ENCODE measurements at regions not wholly inside any gene's neighbourhood (a gene's known extent, or its start where the extent isn't known, plus 50 kb on each side); places are given as distances from the start of the nearest gene placed in this dataset.

GRCh38 chr6:119483908-119484307 lies 134.3 kb upstream of the MAN1A1 start:
- no peak for DNase-seq (ENCODE audit: low read depth)

GRCh38 chr6:119482850-119483285 lies 133.3 kb upstream of the MAN1A1 start:
- no peak for DNase-seq (ENCODE audit: low read depth)

DNA sequence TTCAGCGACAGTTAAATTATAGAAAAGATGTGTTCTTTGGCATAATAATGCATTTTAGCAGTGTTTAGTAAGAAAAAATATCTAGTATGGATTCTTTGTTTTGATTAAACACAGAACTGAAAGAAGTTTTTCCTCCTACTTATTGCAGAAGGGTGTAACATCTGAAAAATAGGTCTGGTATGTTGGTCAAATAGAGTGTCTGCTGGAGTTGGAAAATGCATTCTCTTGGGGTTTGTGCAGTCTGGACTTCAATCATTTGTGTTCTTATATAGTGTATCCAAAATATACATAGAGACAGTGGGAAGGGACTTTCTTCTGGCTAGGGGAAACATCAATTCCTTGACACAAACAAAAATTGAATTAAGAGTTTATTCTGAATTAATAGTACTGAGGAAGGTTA lies 132.4 kb upstream of the MAN1A1 start:
- no peak for DNase-seq (ENCODE audit: low read depth)

DNA sequence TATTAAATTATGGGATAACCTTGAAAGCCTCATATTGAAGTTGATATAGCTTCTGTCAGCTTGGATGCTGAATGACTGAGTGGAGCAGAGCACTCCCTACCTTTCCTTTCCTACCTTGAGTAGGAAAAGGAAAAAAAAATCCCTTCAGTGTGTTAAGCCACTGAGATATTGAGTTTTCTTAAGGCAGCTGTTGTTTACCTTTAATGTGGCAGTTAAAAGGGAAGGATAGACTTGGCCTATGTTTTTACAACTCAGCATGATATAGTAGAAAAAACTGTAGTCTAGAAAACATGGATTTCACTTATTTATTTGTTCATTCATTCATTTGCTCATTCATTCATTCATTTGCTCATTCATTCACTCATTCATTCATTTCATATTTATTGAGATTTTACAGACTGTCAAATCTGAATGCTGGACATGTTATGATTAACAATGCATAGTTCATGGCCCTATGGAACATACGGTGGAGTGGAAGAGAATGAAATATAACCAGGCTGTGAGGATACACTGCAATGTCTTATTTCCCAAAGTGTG lies 131.5 kb upstream of the MAN1A1 start:
- DNase-seq (ENCODE audit: low read depth), result no peak

- DNase-seq (ENCODE audit: low read depth), result no peak
These were observed 130.5 kb upstream of the MAN1A1 start for GRCh38 chr6:119479860-119480655.

DNA sequence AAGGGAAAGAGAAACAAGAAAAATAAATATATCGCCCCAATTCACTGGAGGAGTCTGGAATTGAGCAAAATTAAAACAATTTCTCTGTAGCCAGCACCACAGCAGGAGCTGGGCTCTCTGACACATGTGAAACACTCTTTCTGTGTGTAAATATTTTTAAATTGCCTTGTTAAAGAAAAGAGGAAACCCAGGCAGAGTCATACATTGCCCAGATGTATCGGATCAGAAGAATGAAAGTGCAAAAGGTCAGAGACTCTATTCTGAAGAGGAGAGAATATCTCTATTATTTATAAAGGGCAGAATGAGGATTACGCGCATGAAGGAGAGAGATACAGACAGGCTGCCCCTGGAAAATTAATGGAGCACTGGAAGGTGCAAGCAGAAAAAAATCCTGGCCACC lies 127.0 kb upstream of the MAN1A1 start:
- DNase-seq (ENCODE audit: low read depth), result no peak

DNA sequence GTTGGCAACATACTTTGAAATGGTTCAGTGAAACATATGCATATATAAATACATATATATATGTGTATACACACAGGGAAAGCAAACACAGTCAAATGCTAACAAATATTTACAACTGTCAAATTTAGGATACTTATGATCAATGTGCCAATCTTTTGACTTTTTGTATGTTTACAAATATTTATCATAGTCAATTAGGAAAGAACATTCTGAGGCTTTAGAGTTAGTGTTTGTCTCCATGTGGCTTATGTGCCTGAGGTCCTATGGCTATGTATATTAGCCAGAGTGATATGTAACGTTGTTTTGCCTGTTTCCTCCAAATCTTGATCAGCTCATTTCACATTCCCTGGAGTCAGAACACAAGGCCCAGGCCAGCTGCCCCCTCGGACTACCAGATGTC lies 126.5 kb upstream of the MAN1A1 start:
- no peak for DNase-seq (ENCODE audit: low read depth)

DNA sequence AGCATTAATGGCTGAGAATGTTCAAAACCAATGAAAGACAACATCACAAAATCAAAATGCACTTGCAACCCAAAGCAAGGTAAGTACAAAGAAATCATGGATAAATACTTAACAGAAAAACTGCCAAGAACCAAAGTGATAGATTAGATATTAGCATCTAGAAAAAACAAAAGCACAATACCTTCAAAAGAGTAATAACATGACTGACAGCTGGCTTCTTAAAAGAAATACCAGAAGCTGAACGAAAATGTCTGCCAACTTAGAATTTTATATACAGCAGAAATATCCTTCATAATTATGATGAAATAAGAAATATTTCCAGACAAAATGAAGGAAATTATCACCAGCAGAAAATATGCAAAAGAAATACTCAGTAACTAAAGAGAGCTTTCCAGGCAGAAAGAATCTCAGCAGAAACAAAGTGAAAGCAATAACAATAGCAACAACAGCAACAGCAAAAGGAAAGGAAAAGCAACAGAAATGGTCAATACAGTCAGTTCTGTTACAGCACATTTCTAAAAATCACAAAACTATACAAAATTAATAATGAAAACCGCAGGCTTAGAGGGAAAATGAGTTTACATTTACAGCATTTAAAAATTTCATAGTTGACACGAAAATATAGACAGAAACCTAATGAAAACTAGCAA lies 121.5 kb upstream of the MAN1A1 start:
- no peak for DNase-seq (ENCODE audit: low read depth)

DNA sequence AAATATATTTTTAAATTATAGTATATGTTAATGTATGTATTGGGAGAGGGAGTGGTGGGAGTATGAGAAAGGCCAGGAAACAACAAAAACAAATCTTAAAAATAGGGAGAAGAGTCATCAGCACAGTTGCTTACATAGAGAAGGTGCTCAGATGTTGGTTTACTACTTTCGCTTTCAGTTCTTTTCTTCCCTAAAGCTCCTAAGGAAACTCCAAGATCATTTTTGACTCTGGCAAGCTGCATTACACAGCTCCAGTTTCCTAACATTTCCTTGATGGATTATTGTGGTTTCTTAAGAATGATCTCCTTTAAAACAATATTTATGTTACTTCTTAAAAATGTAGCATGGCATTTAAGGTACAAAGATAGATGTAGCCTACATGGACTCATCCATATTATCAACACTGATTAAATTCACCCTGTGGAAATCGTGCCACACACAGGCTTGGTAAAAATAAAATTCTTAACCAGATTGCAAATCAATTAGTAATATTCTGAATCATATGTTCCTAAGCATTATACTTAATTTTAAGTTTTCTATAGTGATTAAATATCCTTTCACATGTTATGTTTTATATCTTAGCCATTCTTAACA lies 118.0 kb upstream of the MAN1A1 start:
- no peak for DNase-seq (ENCODE audit: low read depth)

GRCh38 chr6:119466226-119466625 lies 116.7 kb upstream of the MAN1A1 start:
- no peak for DNase-seq (ENCODE audit: low read depth)

DNA sequence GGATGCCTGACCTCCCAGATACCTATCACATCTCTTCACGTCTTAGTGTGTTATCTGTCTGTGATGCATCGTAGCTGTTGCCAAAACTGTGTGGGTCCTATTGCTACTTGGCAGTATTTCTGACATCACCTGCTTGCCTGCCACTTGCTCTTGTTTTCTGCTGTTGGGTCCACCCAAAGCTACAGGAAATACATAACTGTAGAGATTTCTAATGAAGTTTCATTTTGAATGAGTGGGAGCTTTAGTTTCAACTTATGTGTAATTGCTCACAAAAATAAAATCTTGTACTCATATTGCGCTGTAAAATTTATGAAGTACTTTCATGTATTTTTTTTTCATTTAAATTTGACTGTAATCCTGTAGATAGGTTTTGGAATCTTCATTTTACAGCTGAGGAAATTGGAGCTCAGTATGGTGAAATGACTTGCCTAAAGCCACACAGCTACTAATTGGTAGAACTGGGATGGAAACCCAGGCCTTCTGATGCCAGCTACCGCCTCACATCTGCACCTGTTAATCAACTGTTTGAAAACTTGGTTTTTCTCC lies 113.6 kb upstream of the MAN1A1 start:
- DNase-seq (ENCODE audit: low read depth), result no peak

GRCh38 chr6:119461187-119461586 lies 111.6 kb upstream of the MAN1A1 start:
- no peak for DNase-seq (ENCODE audit: low read depth)

GRCh38 chr6:119459207-119459974 lies 109.8 kb upstream of the MAN1A1 start:
- no peak for DNase-seq (ENCODE audit: low read depth)

DNA sequence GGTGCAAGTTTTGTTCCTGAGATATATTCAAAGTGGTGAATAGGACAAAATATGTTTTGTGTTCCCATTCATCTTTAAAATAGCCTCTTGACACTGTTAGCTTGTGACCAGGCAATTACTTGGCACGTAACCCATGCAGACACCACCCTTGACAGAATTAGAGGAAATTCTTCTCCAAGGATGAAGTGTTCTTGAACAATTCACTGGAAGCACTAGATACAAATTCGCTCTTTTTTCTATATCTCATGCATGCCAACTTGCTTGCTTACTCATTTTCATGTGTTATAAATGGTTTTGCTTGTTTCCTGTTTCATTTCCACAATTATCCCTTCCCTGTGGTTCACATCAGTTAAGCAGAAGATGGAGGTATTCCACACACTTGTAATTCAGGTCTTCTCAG lies 105.2 kb upstream of the MAN1A1 start:
- DNase-seq (ENCODE audit: low read depth), result no peak

- no peak for DNase-seq (ENCODE audit: low read depth)
These were observed 104.0 kb upstream of the MAN1A1 start for GRCh38 chr6:119453242-119454200.

DNA sequence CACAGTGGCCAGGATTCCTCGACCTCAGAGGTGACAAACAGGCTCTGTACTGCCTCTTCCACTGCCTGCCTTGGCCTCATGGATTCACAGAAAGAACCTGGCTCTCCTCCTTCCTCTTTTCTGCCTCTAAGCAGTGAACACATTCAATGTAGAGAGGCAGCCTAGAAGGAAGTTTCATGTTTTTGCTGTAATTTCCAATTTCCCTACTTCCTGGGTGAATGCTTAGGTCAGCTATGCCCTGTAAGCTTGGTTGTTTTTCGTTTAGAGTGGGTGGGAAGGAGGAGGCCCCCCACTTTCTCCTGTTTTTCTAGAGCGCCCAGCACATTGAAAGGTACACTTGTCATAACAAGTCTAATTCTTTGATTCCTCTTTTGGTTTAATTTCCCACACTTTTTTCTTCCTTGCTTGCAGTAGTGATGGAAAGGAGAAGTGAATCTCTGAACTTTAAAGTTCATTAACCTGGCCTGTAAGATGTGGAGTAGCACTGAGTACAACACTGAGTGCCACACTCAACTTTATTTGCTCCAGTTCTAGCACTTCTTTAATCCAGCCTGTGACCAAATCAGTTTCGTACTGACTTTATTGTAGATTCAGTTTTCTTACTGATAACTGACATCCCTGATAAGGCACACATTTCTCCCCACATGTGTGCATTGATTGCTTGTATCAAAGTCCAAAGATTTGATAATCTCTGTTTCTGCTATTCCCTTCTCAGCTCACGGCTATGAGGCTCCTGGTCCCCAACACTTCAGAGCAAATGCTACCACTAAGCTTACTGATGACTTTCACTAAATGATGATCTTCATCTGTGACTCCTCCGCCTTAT lies 100.0 kb upstream of the MAN1A1 start:
- no peak for DNase-seq (ENCODE audit: low read depth)

GRCh38 chr6:119447921-119448320 lies 98.4 kb upstream of the MAN1A1 start:
- DNase-seq (ENCODE audit: low read depth), result no peak

DNA sequence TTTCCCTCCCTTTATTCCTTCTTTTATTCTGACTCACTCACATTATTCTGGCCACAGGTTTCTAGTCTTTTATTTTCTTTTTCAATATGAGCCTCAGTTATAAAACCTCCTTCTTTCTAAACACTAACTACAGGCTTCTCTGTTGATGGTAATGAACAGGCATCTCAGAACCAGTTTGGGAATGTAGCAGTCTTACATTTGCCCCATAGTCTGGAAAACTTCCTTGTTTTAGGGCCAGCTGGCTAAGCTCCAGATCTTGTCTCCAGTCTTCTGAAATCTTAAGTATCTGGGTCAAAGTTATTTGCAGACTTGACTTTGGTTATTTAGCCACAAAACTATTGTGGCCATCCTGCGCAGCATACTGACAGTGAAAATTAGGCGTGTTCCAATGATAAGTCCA lies 97.0 kb upstream of the MAN1A1 start:
- no peak for DNase-seq (ENCODE audit: low read depth)

DNA sequence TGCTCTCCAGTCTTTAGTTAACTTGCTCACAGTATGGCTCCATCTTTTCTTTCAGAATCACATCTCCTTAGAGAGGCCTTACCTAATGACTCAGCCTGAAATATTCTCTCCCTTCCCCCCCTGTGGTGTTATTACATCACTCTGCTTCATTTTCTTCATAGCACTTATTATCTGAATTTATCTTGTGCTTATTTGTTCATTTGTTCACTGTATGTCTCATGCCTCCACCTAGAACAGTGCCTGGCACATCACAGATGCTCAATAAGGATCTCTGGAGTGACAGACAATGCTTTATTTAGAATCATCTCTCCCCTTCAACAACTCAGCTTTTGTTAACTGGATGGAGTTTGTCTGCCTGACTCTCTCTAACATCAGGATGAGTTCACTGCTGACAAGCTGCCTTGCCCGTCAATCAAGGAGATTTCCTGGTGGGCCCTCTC lies 96.6 kb upstream of the MAN1A1 start:
- DNase-seq (ENCODE audit: low read depth), result no peak

DNA sequence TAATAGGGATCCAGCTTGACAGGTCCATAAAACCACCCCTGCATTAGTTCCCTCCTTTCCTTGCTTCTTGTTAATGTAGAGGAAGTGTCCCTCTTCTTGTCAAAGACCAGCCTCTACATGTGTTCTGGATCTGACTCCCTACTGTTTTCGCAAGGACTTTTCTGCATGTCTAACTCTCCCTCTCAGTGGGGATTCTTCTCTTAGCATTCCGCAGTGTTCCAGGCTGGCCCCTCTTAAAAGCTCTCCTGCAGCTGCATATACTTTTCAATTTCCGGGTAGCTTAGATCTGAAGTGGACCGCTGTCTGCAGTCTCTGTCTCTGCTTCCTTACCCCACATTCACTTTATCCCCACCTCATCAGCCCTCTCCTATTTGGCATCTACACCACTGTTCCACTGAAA lies 96.1 kb upstream of the MAN1A1 start:
- no peak for DNase-seq (ENCODE audit: low read depth)

Measured in stimulated activated CD8-positive, alpha-beta memory T cell treated with anti-CD3 and anti-CD28 coated beads, Interleukin-15, amount 100 ng/mL, for 1 hour (primary cell).